DMS79 treated with DMSO at 0.1 percent for 48 hours (cell line): ENCODE measurements at regions not wholly inside any gene's neighbourhood (a gene's known extent, or its start where the extent isn't known, plus 50 kb on each side); places are given as distances from the start of the nearest gene placed in this dataset.
A peak's percentile ranks its signal among the peaks of the same experiment; 100 is the strongest.

Experiments
- DNase-seq: peaks from one replicate; lab custom pipeline; 2025; lab: John Stamatoyannopoulos, UW

DNA sequence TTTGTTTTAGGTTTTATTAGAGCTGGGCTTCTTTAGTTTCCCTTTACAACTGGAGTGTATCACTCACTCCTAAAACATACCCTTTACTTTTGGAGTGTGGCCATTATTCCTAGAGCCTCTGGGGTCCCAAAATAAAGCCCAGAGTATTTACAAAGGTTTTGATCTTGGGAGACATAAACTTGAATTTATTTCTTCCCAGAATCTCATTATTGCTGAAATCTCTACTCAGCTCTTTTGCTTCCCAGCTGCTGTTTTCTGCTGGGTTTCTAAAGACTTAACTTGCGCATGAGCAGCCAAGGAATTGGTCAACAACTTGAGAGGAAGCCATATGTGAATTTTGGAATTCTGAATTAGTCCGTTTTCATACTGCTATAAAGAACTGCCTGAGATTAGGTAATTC, 94.5 kb upstream of the NRSN1 start:
- DNase-seq: no peak

DNA sequence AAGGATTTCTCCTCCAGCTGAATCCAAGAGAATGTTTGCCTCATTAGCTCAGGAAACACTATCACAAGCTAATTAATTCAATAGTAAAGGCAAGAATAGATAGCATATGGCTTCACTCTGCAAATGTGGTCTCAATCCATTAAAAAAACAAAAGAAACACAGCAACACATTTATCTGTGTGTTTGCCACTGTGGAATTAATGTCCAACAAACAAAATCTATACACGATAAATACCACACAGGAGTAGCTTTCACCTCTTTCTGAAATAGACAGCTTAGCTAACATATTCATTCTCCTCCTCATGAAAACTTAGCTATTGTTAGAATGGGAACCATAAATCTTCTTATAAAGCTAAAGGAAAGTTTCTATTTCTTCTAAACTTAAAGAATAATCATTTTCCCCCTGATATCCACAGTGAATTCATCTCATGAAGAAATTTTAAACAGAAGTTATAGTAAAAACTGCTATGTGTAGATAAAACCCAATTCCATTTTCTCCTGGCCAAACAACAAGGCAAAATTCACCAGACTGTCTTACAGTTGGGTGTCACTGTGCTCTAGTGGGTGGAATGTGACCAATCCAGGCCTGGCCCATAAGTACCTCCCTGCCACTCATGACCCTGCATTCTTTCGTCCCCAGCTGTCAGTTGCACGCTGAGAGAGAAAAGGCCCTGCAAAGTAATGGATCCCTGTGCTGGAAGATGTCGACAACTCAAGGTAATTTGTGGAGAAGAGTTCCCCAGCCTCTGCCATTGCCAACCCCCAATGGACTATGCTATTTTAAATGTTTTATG, 92.9 kb upstream of the NRSN1 start:
- DNase-seq: no peak

DNA sequence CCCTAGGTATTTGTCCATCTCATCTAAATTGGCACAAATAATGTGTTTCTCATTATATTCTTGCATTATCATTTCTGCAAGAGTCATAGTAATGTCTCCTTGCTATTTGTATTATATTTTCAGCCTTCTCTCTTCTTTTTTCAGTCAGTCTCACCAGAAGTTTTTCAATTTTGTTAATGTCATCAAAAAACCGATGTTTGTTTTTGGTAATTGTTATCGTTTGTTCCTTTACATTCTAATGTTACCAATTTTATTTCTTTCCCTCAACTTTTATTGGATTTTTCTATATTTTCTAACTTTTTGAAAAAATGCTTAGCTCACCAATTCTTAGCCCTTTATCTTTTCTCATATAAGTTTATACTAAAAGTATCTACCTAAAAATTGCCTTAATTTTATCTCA, 82.2 kb upstream of the NRSN1 start:
- DNase-seq: no peak

DNA sequence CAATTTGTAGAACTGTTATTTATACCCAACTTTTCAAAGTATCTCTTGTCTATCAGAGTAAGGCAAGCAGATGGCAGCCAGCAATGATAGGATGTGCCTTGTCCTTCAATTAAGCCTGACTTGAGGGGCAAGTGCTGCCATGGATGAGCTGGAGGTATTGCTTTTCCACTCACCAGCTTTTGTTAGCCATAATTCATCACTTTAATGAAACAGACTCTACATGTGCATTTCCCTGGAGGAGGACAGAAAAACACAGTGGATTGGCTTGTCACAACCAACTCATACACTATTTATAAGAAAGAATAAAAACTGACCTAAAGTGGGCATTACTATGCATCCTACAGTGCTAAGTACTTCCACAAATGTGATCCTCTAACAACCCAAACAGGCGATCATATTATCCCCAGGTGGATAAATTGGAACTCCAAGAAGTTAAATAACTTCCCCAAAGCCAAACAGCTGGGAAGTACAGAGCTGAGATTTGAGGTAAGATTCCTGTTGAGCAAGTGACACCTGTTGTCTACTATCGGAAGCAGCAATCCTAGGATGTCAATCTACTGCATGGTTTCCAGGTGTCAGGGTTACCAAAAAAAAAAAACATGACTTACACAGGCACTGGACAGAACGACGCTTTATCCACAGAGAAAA, 73.9 kb upstream of the NRSN1 start:
- DNase-seq: no peak

DNA sequence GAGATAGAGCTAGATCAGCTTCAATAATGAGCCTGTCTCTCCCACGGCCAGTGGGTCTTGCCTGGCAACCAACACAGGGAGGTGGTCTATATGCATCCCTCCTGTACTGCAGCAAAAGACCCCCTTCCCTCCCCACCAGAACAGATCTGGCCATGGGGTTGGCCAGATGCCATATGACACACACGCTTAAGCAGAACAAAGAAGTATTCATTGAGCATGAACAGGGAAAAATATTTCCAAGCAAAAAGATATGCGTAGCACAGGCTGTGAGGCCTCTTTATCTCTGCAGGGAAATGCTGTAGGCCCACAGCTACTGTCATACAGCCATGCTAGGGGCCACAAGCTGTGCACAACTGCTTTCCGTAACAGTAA, 73.4 kb upstream of the NRSN1 start:
- DNase-seq: no peak

DNA sequence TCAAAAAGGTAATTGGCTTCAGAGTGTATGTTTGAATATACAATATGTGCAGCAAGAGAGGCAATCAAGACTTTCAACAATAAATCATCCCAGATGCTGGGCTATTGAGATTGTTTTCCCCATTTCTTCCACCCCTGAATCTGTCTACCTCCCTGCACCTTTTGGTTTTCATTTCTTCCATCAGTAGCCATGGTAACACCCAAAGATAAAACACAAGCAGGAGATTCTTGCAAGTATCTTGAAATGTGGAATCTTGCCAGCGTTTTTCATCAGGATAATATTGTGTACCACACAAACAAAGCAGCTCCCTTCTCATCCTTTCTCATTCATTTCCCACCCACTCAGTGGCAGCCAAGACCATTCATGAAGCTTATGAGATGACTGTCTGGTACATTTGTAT, 73.0 kb upstream of the NRSN1 start:
- no peak for DNase-seq

DNA sequence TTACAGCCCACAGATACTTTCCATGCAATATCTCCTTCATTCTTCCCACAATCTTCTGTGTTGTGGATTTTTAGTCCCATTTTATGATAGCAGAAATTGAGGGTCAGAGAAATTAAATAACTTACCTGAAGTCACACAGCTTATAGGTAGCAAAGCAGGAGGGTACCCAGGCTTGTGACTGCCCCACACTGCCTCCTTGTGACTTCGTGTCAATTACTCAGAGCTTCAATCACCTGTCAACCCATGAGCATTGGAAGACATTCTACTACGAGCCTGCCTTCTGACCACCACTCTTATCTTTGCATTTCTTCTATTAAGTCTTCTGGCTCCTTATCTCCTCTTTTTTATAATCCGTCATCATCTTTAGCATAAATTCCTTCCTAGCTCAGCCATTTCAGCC, 71.6 kb upstream of the NRSN1 start:
- no peak for DNase-seq

DNA sequence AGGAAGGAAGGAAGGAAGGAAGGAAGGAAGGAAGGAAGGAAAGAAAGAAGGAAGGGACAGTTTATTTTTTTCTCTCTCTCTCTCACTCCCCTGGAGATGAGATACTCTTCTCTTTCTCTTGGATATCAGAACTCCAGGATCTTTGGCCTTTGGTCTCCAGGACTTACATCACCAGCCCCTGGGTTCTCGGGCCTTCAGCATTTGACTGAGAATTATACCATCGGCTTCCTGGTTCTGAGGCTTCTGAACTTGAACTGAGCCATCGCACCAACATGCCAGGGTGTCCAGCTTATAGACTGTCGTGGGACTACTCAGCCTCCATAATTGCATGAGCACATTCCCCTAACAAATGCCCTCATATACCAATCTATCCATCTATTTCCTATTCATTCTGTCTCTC, 69.4 kb upstream of the NRSN1 start:
- DNase-seq: no peak

DNA sequence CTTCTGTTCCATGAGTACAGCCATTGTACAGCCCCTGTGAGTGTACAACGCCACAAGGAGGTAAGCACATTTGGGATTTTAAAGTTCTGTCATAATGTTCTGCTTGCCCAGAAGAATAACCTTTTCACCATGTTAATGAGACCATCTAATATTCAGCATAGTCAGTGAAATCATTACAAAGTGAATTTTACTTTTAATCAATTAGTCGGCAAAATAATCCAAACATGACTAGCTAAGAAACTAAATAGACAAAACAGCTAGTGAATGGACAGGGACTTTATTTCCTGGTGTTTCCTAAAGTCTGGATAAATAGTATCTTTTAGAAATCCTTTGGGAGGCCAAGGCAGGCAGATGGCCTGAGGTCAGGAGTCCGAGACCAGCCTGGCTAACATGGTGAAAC, 69.0 kb upstream of the NRSN1 start:
- no peak for DNase-seq

DNA sequence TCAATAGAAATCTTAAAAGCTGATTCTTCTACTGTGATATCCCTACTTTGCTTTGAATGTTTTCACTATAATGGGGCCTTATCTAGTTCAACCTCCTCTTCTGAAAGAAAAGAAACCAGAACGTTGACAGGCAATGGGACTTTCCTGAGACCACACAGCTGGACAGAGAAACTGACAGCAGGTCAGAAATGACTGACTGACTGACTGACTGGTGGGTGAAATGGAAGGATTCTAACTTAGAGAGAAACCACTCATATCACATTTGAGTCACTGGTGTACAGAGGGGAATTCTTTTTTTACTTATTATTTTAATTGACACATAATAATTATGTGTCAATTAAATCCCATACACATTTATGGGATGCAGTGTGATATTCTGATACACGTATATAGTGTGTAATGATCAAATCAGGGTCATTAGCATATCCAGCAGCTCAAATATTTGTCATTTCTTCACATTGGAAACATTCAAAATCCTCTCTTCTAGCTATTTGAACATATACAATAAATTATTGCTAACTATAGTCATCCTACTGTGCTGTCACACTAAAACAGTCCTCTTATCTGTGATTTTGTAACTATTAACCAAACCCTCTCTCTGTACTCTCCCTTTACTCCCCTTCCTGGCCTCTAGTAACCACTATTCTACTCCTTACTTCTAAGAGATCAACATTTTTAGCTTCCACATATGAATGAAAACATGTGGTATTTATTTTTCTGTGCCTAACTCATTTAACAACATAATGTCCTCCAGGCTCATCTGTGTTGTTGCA, 64.8 kb upstream of the NRSN1 start:
- no peak for DNase-seq

DNA sequence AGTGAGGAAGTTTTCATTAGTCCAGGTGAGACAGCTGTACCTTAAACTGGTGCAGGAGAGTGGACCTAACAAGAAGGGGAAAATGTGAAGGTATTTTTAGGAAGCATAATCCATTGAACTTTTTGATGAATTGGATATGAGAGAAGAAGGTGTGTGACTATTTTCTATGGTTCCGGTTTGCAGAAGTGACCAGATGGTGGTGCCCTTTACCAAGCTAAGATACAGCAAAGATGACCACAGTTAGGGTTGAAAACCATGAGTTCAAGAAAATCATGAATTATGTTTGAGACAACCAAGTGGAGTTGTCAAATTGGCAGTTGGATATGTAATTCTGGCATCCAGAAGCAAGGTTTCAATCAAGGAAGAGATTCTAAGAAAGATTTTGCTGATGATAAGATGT, 61.9 kb upstream of the NRSN1 start:
- DNase-seq: no peak

DNA sequence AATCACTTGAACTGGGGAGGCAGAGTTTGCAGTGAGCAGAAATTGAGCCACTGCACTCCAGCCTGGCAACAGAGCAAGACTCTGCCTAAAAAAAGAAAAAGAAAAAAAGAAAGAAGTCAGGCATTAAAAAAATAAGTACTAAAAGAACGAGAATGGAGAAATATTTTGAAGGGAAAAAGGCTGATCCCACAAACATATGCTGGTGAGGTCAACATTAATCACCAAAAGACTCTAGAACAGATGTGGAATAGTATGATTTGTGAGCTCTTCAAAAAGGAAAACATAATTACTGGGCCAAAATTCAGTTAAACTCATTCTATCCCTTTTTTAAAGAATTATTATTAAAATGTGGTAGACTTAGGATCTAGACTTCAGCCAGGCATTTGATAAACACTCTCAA, 61.2 kb upstream of the NRSN1 start:
- DNase-seq: no peak

DNA sequence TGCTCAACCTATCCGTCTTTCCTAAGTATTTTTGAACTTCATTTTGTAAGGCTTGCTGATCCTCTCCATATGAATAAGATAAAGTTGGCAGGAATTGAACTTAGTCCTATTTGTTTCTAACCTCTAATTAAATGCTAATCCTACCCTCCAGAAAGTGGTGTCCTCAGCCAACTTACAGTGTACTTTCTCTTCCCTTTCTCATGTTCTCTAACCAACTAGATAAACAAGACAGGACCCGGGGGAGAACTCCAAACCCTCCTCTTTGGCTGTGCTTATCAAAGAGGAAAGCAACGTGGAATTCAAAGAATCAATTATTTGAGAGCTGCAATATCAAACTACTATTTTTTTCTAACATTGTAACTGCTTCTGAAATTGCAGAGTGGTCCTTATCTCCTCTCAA, 56.5 kb upstream of the NRSN1 start:
- DNase-seq: peak; percentile 98

DNA sequence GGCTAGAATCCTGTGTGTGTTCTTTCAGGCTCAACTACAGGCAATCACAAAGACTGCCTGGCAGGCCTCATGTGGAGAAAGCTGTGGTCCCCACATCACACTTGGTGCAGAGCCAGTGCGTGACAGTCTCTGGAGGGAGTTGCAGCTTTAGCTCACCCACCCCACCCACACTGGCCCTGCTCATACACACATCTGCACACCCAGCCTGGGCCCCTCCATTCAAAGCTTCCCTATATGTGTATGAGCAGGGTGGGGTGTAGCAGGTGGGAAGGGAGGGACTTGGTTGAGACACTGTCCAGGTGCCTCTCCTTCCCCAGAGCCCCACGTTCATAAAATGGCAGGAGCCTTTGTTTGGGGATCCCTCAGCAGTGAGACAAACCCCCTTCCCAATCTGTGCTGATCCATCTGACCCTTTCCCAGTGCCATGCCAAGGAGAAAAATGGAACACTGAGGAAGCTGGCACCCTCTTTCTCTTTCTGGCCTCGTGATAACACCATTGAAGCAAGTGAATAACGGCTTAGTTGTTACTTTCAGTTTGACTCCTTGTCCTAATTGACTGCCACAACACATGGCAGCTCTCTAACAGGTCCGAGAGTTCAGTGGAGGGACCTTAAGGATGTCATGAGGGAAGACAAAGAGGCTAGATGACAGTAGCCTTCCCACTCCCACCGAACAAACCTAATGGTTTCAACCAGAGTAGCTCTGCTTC, 53.8 kb upstream of the NRSN1 start:
- no peak for DNase-seq

DNA sequence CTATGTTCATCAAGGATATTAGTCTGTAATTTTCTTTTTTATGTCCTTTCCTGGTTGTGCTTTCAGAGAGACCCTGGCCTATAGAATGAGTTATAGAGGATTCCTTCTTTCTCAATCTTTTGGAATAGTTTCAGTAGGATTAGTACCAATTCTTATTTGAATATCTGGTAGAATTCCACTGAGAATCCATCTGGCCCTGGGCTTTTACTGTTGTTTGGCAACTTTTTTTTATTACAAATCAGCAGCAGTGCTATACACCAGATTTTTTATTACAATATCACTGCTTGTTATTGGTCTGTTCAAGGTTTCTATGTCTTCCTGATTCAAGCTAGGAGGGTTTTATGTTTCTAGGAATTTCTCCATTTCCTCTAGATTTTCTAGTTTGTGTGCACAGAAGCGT, 50.0 kb upstream of the NRSN1 start:
- no peak for DNase-seq
